Osteoblast (primary cell): ENCODE measurements at regions not wholly inside any gene's neighbourhood (a gene's known extent, or its start where the extent isn't known, plus 50 kb on each side); places are given as distances from the start of the nearest gene placed in this dataset.

Experiments used
- DNase-seq: peaks from one replicate; pipeline ENCODE4 v3.0.0; 2011; ENCODE audit warnings: low spot score, mixed read lengths; ENCODE audit not compliant: insufficient read length; ENCODE audit errors: missing footprints
- H2AFZ ChIP-seq: 2 replicates; pipeline ENCODE4 v1.6.0; 2011; ENCODE audit warnings: mild to moderate bottlenecking, low read length
- H3K27ac ChIP-seq: 2 replicates; pipeline ENCODE4 v1.5.1; 2011; ENCODE audit warnings: mild to moderate bottlenecking, low read depth, low read length, moderate library complexity
- H3K27me3 ChIP-seq: 2 replicates; pipeline ENCODE4 v1.6.0; 2012; ENCODE audit warnings: mild to moderate bottlenecking, control low read depth, inconsistent platforms, low read length, moderate library complexity; ENCODE audit not compliant: insufficient read depth
- H3K36me3 ChIP-seq: 2 replicates; pipeline ENCODE4 v1.5.1; 2011; ENCODE audit warnings: mild to moderate bottlenecking, low read length, control low read depth, moderate library complexity; ENCODE audit not compliant: insufficient read depth
- H3K4me1 ChIP-seq: 2 replicates; pipeline ENCODE4 v1.5.1; 2011; ENCODE audit warnings: mild to moderate bottlenecking, low read length, control low read depth, moderate library complexity; ENCODE audit not compliant: insufficient read depth
- H3K4me2 ChIP-seq: 2 replicates; pipeline ENCODE4 v1.6.0; 2011; ENCODE audit warnings: mild to moderate bottlenecking, low read length; ENCODE audit not compliant: insufficient read depth
- H3K4me3 ChIP-seq: fragments of 200-600 bp; sonication (generic); 3 replicates; pipeline ENCODE4 v1.5.1; 2012; ENCODE audit warnings: mild to moderate bottlenecking, low read length, inconsistent platforms; ENCODE audit not compliant: insufficient read depth
- H3K79me2 ChIP-seq: 2 replicates; pipeline ENCODE4 v1.6.0; 2012; ENCODE audit warnings: mild to moderate bottlenecking, low read length, control low read depth, inconsistent platforms; ENCODE audit not compliant: insufficient read depth
- H3K9me3 ChIP-seq: 2 replicates; pipeline ENCODE4 v1.5.1; 2011; ENCODE audit warnings: low read depth, low read length, control low read depth
- H4K20me1 ChIP-seq: 2 replicates; pipeline ENCODE4 v1.6.0; 2012; ENCODE audit warnings: mild to moderate bottlenecking, low read length, control low read depth; ENCODE audit not compliant: insufficient read depth
- CTCF ChIP-seq: IDR thresholded peaks from 2 replicates; pipeline ENCODE4 v1.5.1; 2011; ENCODE audit warnings: mild to moderate bottlenecking, low read depth, low read length, moderate library complexity; ENCODE audit errors: extremely low read depth

GRCh38 chrX:130997314-130997713 lies 60.8 kb upstream of the ARHGAP36 start:
- no peak for TF ChIP-seq CTCF
- Histone ChIP-seq H3K4me2 (no peak overlapping the region), H4K20me1 (no peaks in the 10 kb centered on the region), H3K27me3 (peaks cover 15% of the 10 kb centered on the region), H3K36me3 (no peaks in the 10 kb centered on the region), H3K9me3 (no peaks in the 10 kb centered on the region), H3K27ac (no peak overlapping the region), H3K4me3 (no peak overlapping the region), H3K79me2 (no peaks in the 10 kb centered on the region), H3K4me1 (no peaks in the 10 kb centered on the region), H2AFZ (no peak overlapping the region)
- DNase-seq, result no peak

GRCh38 chrX:130999360-130999759 lies 58.8 kb upstream of the ARHGAP36 start:
- no peaks in the 10 kb centered on the region for H3K9me3 ChIP-seq
- no peak overlapping the region for H2AFZ ChIP-seq
- no peaks in the 10 kb centered on the region for H4K20me1 ChIP-seq
- no peaks in the 10 kb centered on the region for H3K4me1 ChIP-seq
- no peak for TF ChIP-seq CTCF
- no peak for DNase-seq
- no peaks in the 10 kb centered on the region for H3K79me2 ChIP-seq
- H3K36me3 ChIP-seq, result no peaks in the 10 kb centered on the region
- H3K27ac ChIP-seq, result no peak overlapping the region
- H3K4me3 ChIP-seq, result no peak overlapping the region
- no peak overlapping the region for H3K4me2 ChIP-seq
- H3K27me3 ChIP-seq, result peaks cover 15% of the 10 kb centered on the region
